SIG-M5 (cell line): ENCODE measurements at regions not wholly inside any gene's neighbourhood (a gene's known extent, or its start where the extent isn't known, plus 50 kb on each side); places are given as distances from the start of the nearest gene placed in this dataset.

ENCODE experiments used
- DNase-seq: peaks from one replicate; lab custom pipeline; 2025; lab: John Stamatoyannopoulos, UW

DNA sequence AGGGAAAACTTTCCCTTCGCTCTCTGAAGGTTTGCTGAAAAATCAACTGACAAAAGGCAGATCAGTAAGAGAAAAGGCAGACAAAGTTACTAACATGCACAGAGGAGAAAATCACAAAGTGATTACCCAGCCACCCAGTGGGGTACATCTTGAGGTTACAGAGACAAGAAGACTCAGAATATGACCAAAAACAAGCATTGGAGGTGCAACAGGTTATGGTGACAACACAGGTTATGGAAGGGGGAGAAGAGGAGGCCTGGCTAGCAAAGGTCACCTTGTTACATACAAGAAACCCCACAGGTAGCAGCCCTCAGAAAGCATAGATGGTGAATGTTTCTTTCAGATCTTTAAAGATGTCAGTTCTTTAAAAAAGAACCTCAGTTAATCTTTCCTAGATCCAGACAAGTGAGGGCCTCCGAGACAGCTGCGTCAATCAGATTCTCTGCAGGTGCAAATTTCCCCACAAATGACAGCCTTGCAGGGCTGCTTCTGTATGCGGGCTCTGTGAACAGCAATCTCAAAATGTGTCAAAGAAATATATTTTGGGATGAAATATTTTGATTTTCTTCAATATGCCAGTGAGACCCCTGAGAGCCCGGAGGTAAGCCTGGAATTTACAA is 207.6 kb upstream of the RAB4A start:
- DNase-seq: no peak

DNA sequence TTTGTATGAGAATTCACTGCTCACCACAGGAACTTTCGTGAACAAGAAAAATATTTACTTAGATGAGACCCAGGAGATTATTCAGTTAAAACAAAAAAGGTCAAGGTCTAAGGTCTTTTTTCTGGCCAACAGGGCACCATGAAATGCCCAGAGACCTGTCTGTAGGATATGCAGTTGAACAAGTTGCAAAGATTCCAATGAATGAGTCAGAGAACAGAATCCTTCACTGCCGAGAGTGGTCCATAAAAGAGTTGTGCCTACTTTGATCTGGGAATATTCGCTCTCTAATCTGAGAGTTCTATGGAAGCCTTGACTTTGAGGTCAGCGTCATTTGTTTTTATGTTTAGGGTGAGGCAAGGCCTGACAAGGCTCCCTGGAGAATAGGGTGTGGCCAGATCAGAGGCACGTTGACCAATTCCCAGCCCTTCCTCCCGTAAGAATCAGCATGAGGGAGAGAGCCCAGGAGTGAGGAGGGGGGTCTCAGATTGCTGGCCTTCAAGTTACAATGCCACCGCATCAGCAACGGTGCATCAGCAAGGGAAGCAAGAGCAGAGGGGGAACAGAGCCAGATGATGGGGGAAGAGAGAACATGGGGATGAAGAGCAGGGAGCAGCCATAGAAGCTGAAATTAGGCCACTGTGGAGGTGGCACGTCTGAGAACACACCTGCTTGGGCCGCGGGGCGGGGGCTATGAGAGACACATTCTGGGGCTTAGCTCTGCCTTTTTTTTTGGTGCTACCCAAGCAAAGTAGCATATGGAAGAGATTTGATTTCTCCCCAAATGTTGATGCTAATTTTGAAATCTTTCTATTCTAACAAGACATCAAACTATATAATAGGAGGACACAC is 206.4 kb upstream of the RAB4A start:
- no peak for DNase-seq

DNA sequence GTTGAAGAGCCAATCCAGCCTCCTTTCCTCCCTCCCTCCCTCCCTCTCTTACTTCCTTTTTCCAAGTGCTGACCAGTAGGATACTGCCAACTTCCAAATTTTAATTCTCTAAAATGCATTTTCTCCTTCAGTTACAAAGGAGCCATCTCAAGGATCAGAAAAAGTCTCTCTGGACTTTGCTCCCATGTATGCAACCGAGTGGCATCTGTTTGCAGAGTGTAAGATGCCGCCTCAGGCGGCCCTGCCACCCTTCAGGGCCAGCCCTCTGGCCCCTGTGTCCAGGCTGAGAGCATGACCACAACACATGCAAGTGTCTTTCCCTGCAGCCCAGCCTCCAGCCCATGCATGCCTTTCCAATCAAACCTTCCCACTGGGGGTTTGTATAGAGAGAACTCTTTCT is 205.3 kb upstream of the RAB4A start:
- no peak for DNase-seq

DNA sequence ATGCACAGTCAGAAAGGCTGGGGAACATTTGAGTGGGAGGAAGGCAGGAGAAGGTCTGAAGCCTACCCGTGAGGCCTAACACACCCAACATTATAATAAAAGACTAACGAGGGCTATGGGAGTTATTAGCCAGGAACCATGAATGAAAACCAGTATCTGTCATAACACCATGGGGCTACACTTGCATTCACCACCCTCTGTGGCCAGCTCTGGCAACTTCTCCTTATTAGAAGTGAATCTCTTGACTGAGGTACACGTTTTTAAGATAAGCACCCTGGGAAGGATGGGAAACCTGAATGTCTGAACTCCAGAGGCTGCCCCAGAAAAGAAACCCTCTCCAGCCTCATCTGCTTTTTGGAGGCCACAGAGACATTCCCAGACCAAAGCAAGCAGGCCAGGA is 204.3 kb upstream of the RAB4A start:
- DNase-seq: no peak

DNA sequence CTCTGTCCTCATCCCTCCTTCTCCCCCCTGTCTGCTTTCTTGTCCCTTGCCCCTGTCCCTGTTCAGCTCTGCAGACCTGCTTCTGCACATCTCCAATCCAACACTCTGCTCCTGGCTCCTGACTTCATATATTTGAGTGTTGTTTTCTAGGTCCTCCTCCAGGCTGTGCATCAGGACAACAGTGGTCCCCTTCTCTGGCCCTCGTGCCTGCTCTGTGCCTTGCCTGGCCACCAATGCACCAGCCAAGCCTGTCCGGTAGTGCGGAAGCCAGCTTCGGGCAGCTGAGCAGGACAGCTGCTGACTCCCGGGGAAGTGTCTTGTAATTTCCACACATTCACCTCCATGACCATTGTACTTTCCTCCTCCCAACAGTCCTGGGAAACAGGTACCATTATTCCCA is 203.4 kb upstream of the RAB4A start:
- DNase-seq: no peak

DNA sequence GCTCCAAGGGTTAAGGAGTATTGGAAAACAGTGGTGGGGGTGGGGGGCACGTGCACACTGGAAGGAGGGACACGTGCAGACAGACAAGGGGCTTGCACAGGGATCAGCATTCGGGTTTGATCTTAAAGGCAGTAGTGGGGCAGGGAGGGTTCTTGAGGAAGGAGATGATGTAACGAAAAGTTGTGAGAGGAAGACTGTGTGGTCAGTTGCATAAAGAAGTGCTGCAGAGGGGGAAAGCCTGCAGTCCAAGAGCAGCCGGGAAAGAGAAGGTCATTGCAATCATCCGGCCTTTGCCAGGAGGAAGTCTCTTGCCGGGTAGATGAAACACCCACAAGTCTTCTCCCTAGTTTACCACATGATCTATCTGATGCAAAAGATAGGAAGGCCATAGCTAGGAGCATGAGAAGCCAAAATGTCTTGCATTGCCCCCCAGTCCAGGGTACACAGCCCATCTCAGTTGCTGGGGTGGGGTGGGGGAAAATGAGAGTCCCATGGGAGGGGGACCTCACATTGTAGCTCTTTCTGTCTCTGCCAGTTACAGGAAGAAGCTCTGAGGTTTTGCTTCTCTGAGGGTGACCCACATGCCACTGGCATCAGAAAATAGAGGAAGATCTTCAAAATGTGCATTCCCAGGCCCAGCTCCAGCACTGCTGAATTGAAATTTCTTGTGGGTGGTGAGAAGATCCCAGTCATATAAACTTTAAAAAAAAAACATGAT is 202.5 kb upstream of the RAB4A start:
- peak; percentile 87 for DNase-seq

DNA sequence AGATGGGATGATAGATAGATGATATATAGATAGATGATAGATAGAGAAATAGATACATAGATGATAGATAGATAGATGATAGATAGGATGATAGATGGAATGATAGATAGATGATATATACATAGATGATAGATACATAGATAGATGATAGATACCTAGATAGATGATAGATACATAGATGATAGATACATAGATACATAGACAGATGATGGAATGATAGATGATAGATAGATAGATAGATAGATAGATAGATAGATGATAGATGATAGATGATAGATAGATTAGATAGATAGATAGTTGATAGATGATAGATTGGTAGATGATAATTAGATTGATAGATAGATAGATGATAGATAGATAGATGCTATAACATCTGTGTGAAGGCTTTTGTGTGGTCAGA is 201.7 kb upstream of the RAB4A start:
- DNase-seq: no peak

DNA sequence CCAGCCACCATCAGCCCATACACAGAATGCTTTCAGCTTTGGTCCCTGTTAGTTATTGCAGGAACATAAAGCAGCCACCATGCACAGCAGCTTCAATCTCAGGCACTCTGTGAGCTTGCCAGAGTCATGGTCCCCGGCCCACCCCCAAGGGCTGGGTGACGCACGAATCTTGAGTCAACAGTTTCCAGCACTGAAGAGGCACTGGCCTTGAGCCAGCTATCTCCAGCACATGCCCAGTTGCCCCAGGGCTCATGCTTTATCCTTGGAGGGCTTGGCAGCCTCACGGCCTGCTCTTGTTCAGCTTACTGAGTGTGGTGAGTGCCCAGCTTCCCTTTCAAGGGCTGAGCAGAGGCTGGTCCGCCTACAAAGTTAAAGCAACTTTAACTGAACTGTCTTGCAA is 200.7 kb upstream of the RAB4A start:
- DNase-seq: no peak

DNA sequence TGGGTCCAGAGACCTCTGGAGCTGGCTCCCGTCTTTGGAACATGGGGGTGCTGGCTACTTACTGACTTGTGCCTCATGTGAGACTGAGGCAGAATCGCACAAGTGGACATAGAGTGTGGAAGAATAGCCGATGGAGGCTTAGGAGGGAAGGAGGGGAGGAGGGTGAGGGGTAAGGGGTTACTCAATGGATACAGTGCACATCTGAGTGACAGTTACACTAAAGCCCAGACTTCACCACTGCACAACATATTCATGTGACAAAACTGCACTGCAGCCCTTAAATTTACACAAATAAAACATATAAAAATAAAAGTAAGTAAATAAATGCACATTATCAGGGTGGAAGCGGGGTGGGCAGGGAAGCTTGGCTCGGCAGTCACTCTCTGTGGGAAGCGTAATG is 197.7 kb upstream of the RAB4A start:
- no peak for DNase-seq

DNA sequence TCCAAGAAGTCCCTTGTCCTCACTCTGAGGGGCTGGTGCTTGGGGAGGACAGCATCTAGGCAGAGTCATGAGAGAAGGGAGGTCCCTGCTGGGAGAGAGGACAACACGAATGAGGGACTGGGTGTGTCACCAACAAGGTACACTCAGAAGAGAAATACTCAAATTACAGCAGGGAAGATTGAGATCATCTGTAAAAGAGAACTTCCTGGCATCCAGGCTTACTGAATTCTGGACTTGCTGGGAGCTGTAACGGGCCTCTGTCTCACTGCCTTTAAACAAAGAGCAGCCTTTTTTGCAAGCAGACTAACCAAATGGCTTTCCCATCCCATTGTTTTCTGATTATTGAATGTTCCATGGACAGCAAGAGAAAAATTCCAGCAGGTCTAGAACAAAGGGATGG is 195.7 kb upstream of the RAB4A start:
- DNase-seq: no peak

DNA sequence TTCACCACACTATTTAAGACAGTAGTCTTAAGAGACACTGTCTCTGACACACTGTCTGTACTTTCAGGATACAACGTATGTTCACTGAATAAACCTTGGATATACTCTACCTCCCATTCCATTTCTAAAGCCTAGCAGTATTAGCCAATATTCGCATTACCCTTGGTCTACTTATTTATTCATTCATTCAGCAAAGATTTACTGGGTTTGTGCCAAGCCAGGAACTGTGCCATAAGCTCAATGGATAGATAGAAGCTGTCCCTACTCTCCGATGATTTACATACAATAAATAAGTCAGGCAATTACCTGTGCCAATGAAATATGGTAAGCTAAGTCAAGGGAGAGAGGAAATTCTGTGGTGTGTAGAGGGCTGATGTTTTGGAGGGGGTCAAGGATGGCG is 195.2 kb upstream of the RAB4A start:
- no peak for DNase-seq

DNA sequence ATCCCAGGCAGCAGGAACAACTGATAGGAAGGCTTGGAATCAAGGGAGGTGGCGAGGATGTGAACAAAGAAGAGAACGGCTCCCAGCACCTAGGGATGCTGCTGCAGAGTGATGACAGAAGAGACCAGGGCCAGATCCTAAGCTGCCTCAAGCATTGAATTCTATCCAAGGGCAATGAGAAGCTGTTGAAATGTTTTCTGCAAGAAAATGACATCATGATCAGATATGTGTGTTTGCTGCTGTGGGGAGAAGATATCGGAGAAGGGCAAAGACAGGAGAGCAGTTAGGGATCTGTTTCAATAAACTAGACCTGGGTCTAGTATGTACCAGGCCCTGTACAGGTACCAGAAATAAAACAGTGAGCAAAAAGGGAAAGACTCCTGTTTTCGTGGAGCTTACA is 194.7 kb upstream of the RAB4A start:
- DNase-seq: no peak

DNA sequence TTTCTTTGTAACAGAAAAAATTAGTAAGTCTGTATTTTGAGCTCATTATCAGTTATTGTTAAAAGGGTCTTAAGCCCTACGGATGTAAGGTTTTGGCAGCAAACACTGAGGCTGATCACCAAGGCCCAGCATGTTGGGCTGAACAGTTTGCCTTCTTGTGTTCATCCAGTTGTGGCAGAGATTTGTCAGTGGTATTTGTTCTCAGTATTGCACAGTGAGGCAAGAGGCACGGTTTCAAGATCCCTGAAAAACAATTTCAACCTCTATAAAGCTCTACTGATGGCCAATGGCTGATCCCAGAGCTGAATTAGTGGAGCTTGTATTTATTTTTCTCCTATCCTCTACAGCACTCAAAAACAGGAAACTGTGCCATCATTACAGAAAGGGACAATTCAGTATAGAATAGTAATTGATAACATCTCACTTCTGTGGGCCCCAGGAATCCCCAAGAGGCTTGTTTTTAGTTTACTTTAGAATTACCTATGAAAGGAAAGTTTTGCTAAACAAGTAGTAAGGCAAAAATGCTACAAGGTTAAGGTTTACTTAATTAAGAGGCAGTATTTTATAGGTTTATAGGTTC is 191.8 kb upstream of the RAB4A start:
- DNase-seq: no peak

DNA sequence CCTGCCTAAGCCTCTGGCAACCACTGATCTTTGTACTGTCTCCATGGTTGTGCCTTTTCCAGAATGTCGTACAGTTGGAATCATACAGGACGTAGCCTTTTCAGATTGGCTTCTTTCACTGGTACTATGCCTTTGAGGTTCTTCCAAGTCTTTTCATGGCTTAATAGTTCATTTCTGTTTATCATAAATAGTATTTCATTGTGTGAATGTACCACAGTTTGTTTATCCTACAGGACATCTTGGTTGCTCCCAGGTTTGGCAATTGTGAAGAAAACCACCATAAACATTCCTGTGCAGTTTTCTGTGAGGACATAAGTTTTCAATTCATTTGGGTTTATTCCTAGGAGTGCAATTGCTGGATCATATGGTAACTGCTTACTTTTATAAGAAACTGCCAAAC is 190.6 kb upstream of the RAB4A start:
- DNase-seq: no peak

DNA sequence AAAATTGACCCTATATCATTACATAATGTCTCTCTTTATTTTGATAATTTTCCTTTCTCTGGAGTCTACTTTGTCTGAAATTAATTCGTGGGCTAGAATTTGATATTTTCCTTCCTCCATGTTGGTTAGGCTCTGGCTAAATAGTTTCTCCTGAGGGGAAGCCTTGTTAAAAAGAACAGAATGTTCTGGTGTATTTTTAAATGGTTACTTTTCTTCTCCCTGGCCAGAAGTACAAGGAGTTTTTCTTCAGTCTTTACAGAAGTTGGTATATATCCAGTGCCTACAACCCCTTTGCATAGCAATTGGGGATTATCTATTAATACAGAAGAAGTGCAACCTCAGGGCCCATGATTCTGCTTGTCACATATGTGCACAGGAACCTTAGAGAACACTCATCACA is 185.6 kb upstream of the RAB4A start:
- no peak for DNase-seq

DNA sequence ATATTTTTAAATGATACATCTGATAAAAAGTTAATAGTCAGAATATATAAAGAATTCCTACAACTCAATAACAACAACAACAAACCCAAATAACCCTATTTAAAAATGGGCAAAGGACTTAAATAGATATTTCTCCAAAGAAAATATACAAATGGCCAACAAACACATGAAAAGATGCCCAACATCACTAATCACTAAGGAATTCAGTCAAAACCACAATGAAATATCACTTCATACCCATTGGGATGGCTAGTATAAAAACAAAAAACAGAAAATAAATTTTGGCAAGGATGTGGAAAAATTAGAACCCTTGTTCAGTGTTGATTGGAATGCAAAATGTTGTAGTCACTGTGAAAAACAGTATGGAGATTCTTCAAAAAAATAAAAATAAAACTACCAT is 184.8 kb upstream of the RAB4A start:
- DNase-seq: no peak

DNA sequence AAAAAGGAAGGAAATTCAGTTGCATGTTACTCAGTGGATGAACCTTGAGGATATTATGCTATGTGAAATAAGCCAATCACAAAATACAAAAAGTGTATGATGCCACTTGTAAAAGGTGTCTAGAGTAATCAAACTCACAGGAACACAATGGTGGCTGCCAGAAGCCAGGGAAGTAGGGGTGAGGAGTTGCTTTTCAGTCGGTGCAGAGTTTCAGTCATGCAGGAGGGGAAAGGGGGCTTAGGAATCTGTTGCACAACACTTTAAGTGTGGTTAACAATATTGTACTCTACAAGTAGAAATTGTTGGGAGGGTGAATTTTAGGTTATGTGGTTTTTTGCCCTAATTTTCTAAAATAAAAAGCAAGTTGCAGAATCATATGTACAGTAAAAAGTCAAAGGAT is 184.2 kb upstream of the RAB4A start:
- DNase-seq: no peak

DNA sequence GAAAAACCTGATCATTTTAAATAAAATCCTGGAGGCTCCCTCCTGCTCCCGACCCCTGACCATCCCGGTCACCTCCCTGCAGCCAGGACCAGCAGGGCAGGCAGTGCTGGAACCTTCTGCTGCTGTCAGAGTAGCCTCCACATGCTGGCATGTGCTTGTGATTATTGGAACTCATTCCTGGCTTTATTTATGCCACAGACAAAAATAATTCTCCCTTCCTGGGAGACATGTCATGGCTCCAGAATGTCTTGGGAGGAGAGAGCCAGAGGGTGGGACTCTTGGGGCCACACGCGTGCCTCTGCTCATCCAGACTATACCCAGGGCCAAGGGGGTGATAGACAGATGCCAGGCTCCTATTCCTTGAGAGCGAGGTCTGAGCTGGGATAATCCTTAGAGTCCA is 183.6 kb upstream of the RAB4A start:
- no peak for DNase-seq

DNA sequence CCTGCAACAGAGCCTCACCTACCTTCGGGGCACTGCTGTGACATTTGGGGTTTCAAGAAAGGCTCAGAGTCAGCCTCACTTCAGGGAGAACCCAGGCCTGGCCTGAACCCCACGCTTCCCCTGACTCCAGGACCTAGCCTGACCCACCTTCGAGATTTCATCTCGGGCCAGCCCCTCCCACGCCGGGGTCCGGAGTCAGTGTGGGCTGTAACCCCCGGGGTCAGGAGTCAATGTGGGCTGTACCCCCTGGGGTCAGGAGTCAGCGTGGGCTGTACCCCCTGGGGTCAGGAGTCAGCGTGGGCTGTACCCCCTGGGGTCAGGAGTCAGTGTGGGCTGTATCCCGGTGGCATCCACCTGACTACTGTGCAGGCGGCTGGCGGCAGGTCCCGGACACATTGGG is 183.0 kb upstream of the RAB4A start:
- DNase-seq: no peak

DNA sequence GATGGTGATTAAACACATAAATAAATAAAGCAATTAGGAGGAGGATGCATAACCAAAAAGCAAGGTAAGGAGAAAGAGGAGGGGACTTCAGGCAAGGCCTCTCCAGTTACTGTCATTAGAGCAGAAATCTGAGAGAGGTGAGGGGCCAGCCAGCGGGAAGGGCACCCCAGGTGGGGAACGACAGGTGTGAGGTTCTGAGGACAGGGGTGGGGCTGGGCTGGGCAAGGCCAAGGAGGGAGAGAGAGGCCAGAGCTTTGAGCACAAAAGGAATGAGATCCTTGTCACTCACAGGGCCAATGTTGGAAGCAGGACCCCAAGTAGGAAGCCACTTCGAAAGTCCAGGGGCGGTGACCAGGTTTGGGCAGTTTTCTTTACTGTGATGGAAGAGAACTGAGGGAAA is 182.2 kb upstream of the RAB4A start:
- no peak for DNase-seq

DNA sequence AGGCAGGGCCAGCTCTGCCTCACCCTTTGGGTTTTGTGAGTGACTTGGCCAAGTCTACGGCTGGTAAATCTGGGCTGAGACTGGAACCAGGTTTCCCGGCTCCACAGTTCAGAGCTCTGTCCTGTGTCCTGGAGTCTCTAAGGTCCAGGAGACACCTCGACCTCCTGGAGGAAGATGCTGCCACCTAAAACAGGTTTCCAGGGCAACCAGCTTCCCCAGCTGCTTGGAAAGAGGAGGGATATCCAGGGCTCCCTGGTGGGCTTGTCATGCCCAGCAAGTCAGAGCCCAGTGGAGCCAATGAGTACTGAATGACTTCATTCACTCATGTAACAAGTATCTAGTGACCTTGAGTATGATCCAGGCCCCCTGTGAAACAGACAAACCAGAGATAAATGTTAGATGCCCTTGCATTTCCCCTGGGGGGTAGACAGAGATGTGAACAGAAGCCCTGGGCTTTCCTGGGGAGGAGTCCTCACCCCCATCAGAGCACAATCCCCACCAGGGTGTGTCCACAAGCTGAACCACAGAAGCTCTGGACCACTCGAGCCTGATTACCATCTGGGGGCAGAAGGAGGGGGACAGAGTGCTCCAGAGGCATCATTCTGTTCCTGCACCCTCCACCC is 181.2 kb upstream of the RAB4A start:
- DNase-seq: no peak

DNA sequence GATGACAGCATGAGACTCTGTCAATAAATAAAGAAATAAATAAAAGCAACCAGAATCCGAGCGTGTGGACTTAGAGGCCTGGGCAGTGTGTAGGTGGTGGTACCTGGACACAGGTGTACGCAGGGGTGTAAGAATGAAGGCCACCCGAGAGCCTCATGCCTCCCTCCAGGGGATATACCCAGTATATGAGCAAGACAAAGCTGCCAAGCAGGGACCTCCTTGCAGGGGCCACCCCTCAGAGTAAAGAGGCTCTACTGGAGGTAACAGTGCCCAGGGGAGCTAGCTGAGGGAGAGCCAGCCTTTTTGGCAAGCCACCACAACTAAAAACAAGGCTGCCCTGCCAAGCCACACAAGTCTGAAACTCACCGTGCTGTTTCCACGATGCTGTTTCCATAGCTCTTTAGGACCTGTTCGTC is 179.2 kb upstream of the RAB4A start:
- DNase-seq: no peak
